ENCODE measurements at regions not wholly inside any gene's neighbourhood (a gene's known extent, or its start where the extent isn't known, plus 50 kb on each side); places are given as distances from the start of the nearest gene placed in this dataset.

DNA sequence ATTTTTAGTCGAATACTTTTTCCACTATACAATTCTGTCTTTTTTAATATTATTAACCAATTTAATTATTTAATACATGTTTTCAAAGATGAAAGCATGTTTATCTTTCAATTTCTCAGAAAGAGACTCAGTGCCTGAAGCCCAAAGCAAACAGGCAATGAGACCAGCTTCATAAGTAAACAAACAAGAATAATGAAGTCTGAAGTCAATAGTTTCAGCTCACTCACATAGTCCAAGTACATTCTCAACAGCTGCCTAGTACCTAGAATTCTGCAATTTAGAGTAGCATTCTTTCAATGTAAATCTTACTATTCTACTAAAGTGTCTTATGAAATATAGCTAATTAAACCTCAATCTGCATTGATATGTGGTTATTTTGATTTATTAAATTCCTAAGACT is 626.5 kb upstream of the NRSN1 start:
- DNase-seq, result no peak
- Mint-ChIP-seq H3K4me1 (ENCODE audit: low read depth) (no peaks in the 10 kb centered on the region), H3K4me3 (no peak overlapping the region), H3K27ac (no peak overlapping the region), H3K36me3 (ENCODE audit: low read depth) (no peaks in the 10 kb centered on the region), H3K27me3 (no peaks in the 10 kb centered on the region), H3K9me3 (no peaks in the 10 kb centered on the region)

DNA sequence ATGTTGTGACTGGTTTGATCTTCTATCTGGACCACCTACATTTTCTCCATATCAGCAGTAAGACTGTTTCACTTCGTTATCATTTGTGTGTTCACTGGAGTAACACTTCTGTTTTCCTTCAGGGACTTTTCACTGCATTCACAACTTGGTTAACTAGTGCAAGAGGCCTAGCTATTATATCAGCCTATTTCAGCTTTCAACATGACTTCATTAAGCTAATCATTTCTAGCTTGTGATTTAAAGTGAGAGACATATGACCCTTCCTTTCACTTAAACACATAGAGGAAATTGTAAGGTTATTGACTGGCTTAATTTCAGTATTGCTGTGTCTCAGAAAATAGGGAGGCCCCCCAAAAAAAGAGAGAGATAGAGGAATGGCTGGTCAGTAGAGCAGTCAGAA is 622.8 kb upstream of the NRSN1 start:
- no peaks in the 10 kb centered on the region for H3K27me3 Mint-ChIP-seq
- no peaks in the 10 kb centered on the region for H3K9me3 Mint-ChIP-seq
- H3K36me3 Mint-ChIP-seq (ENCODE audit: low read depth), result no peaks in the 10 kb centered on the region
- no peaks in the 10 kb centered on the region for H3K4me1 Mint-ChIP-seq (ENCODE audit: low read depth)
- H3K27ac Mint-ChIP-seq, result no peak overlapping the region
- no peak for DNase-seq
- H3K4me3 Mint-ChIP-seq, result no peak overlapping the region

DNA sequence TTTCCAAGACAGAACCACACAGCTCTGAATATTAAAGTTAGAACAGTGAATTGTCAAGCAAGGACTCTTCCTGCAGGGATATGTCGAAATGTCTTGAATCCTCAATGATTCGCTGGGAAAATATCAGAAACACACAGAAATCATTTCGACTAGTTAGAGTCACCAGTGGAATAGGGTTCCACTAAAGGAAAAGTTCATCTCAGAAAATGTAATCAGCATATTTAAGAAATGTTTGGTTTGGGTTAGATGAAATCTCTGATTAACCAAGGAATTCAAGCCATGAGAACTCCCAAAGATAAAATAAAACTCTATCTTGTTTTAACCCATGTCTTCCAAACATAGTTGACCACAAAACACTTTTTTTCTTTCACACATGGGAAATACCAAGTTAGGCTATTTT is 621.0 kb upstream of the NRSN1 start:
- H3K4me1 Mint-ChIP-seq (ENCODE audit: low read depth), result no peaks in the 10 kb centered on the region
- H3K27me3 Mint-ChIP-seq, result no peaks in the 10 kb centered on the region
- no peaks in the 10 kb centered on the region for H3K9me3 Mint-ChIP-seq
- H3K27ac Mint-ChIP-seq, result no peak overlapping the region
- H3K36me3 Mint-ChIP-seq (ENCODE audit: low read depth), result no peaks in the 10 kb centered on the region
- DNase-seq, result no peak
- H3K4me3 Mint-ChIP-seq, result no peak overlapping the region

DNA sequence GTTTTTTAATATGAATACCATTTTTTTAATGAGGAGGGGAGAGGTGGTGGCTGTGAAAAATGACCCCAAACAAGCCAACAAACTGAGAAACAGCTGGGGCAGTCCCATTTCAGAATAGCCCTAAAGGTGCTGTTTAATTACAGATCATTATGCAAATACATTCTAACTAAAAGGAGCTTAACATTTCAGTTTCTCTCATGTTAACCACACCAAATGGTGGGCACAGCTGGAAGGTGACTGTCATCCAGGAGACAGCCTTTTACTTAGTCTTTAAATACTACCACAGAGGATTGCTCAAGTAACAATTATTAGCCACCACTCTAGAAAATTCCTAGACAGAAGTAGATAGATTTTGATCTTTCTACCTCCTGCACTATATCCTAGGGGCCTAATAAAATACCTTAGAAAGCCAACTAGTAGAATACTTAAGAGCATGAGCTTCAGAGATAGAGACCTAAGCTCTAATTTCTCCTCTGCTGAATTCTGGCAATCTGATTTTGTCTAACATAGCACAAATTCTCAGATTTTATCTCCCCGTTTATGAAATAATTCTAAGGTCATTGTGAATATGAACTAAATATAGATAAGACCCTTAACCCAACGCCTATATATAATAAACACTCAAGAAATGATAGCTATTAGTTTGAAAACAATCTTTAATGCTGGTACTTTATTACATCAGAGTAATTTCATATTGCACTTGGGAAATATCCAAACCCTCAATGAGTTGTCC is 615.1 kb upstream of the NRSN1 start:
- Mint-ChIP-seq H3K4me1 (ENCODE audit: low read depth) (no peaks in the 10 kb centered on the region), H3K27ac (no peak overlapping the region), H3K4me3 (no peak overlapping the region), H3K27me3 (no peaks in the 10 kb centered on the region), H3K9me3 (peaks cover 2% of the 10 kb centered on the region), H3K36me3 (ENCODE audit: low read depth) (no peaks in the 10 kb centered on the region)
- DNase-seq, result no peak

GRCh38 chr6:23511817-23512216 is 614.2 kb upstream of the NRSN1 start:
- no peaks in the 10 kb centered on the region for H3K36me3 Mint-ChIP-seq (ENCODE audit: low read depth)
- peaks cover 2% of the 10 kb centered on the region for H3K9me3 Mint-ChIP-seq
- H3K4me1 Mint-ChIP-seq (ENCODE audit: low read depth), result no peaks in the 10 kb centered on the region
- no peak overlapping the region for H3K27ac Mint-ChIP-seq
- DNase-seq, result no peak
- no peaks in the 10 kb centered on the region for H3K27me3 Mint-ChIP-seq
- no peak overlapping the region for H3K4me3 Mint-ChIP-seq

DNA sequence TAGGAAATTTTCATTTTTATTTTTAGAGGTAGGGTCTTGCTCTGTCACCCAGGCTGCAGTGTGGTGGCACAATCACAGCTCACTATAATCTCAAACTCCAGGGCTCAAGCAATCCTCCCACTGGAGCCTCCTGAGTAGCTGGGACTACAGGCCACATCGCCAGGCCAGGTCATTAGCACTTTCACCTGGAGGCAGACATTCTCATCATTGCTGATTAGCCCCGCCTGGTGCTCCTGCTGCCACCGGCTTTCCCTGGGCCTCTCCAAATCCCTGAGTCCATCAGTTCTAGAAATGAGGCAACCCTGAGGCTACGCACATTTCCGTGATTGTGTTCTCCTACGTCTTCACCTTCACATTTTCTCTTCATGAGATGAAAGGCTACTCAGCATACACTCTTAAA is 607.7 kb upstream of the NRSN1 start:
- H3K27ac Mint-ChIP-seq, result no peak overlapping the region
- no peaks in the 10 kb centered on the region for H3K9me3 Mint-ChIP-seq
- H3K36me3 Mint-ChIP-seq (ENCODE audit: low read depth), result no peaks in the 10 kb centered on the region
- H3K4me3 Mint-ChIP-seq, result no peak overlapping the region
- H3K27me3 Mint-ChIP-seq, result no peaks in the 10 kb centered on the region
- H3K4me1 Mint-ChIP-seq (ENCODE audit: low read depth), result no peaks in the 10 kb centered on the region
- no peak for DNase-seq

GRCh38 chr6:23522792-23523547 is 603.0 kb upstream of the NRSN1 start:
- Mint-ChIP-seq H3K4me1 (ENCODE audit: low read depth) (no peaks in the 10 kb centered on the region), H3K9me3 (no peaks in the 10 kb centered on the region), H3K4me3 (no peak overlapping the region), H3K36me3 (ENCODE audit: low read depth) (no peaks in the 10 kb centered on the region), H3K27ac (no peak overlapping the region), H3K27me3 (no peaks in the 10 kb centered on the region)
- DNase-seq, result no peak

- no peak overlapping the region for H3K27ac Mint-ChIP-seq
- no peak for DNase-seq
These were observed 602.2 kb upstream of the NRSN1 start for GRCh38 chr6:23523771-23524170.

DNA sequence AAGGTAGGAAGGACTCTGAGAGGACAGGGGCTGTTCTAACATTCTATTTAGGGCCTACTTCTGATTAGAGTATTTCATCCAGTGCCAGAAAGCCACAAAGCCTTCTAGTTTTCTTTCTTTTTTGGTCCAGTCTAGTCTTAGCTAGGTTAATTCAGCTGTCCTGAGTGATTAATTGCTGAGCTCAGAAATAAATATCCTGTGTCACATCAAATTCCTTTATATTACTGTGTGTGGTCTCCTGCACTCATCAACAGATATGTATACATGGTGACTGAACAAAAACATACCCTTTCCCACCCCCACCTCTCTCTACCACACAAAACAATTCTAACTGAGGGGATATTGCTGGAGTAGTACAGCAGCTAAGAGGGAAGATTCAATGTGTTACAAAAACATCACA is 601.5 kb upstream of the NRSN1 start:
- Mint-ChIP-seq H3K27me3 (no peaks in the 10 kb centered on the region), H3K36me3 (ENCODE audit: low read depth) (no peaks in the 10 kb centered on the region), H3K4me1 (ENCODE audit: low read depth) (no peaks in the 10 kb centered on the region), H3K4me3 (no peak overlapping the region), H3K9me3 (no peaks in the 10 kb centered on the region), H3K27ac (no peak overlapping the region)
- no peak for DNase-seq

More at GRCh38 chr6:23523771-23524170, 602.2 kb upstream of the NRSN1 start:
- Mint-ChIP-seq H3K36me3 (ENCODE audit: low read depth) (no peaks in the 10 kb centered on the region), H3K4me1 (ENCODE audit: low read depth) (no peaks in the 10 kb centered on the region), H3K27me3 (no peaks in the 10 kb centered on the region), H3K4me3 (no peak overlapping the region), H3K9me3 (no peaks in the 10 kb centered on the region)

DNA sequence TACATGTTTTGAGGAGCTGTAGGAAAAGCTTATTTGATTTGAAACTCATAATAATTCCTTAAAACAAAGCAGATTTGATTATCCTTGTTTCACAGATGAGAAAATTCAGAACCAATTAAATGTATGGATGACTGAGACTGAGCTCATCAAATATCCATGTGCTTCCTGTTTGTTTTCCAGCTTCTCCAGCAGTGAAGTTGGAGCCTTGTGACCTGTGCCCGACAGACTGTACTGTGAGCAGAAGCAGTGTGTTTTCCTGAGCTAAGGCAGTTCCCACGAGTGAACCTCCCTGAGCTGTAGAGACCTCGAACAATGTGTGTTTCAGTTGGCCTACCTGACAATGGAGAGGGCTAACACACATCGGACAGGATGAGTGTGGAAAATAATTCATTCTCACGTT is 599.5 kb upstream of the NRSN1 start:
- no peaks in the 10 kb centered on the region for H3K27me3 Mint-ChIP-seq
- DNase-seq, result no peak
- no peaks in the 10 kb centered on the region for H3K4me1 Mint-ChIP-seq (ENCODE audit: low read depth)
- H3K27ac Mint-ChIP-seq, result no peak overlapping the region
- H3K9me3 Mint-ChIP-seq, result no peaks in the 10 kb centered on the region
- no peaks in the 10 kb centered on the region for H3K36me3 Mint-ChIP-seq (ENCODE audit: low read depth)
- no peak overlapping the region for H3K4me3 Mint-ChIP-seq

DNA sequence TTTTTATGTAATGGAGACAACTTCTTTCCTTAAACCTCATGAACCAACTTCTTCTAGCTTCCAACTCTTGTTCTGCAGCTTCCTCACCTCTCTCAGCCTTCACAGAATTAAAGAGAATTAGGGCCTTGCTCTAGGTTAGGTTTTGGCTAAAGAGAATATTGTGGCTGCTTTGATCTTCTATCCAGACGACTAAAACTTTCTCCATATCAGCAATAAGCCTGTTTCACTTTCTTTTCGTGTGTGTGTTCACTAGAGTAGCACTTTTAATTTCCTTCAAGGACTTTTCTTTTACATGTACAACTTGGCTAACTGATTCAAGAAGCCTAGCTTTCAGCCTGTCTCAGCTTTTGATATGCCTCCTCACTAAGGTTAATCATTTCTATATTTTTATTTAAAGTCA is 596.1 kb upstream of the NRSN1 start:
- H3K9me3 Mint-ChIP-seq, result no peaks in the 10 kb centered on the region
- no peaks in the 10 kb centered on the region for H3K27me3 Mint-ChIP-seq
- no peak for DNase-seq
- no peak overlapping the region for H3K27ac Mint-ChIP-seq
- no peaks in the 10 kb centered on the region for H3K4me1 Mint-ChIP-seq (ENCODE audit: low read depth)
- H3K36me3 Mint-ChIP-seq (ENCODE audit: low read depth), result no peaks in the 10 kb centered on the region
- no peak overlapping the region for H3K4me3 Mint-ChIP-seq

- no peak for DNase-seq
- Mint-ChIP-seq H3K9me3 (no peaks in the 10 kb centered on the region), H3K4me1 (ENCODE audit: low read depth) (no peaks in the 10 kb centered on the region), H3K27ac (no peak overlapping the region), H3K4me3 (no peak overlapping the region), H3K27me3 (no peaks in the 10 kb centered on the region), H3K36me3 (ENCODE audit: low read depth) (no peaks in the 10 kb centered on the region)
These were observed 594.3 kb upstream of the NRSN1 start for GRCh38 chr6:23531666-23532065.

DNA sequence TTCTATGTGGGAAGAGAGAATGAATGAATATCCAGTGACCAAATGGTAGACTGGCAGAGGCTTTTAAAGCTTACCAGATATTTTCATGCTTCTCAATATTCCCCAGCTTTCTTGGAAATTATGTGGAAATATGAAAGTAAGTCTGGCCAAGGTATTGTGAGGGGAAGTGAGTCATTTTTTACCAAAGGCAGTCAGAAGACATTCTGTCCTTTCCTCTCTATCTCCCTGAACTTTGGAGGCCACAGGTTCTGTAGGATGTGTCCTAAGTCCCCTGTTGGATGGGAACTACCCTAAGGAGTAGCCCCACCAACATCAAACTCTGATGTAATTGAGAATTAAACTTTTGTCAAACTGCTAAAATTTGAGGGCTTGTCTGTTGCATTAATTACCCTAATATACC is 593.8 kb upstream of the NRSN1 start:
- Mint-ChIP-seq H3K27ac (no peak overlapping the region), H3K4me1 (ENCODE audit: low read depth) (no peaks in the 10 kb centered on the region), H3K4me3 (no peak overlapping the region), H3K27me3 (no peaks in the 10 kb centered on the region), H3K9me3 (no peaks in the 10 kb centered on the region), H3K36me3 (ENCODE audit: low read depth) (no peaks in the 10 kb centered on the region)
- no peak for DNase-seq

DNA sequence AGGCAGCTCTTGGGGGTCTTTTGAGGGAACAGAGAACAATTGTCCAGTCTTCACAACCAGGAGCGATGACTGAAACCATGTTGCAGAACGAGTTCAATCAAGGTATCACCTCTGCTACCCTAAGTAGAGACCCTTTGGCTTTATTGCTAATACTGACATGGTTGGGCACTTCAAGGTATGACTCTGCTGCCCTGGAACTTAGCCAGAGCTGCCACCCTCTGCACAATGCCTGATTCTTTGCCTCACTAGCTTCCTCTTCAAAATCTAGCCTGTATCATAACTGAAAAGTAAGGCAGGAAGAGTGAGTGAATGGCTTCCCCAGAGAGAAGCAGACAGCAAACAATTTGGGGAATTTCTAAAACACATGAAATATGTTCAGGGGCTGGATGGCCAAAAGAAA is 592.7 kb upstream of the NRSN1 start:
- Mint-ChIP-seq H3K9me3 (peaks cover 3% of the 10 kb centered on the region), H3K36me3 (ENCODE audit: low read depth) (no peaks in the 10 kb centered on the region), H3K27ac (no peak overlapping the region), H3K4me1 (ENCODE audit: low read depth) (no peaks in the 10 kb centered on the region), H3K27me3 (no peaks in the 10 kb centered on the region), H3K4me3 (no peak overlapping the region)
- DNase-seq, result no peak

GRCh38 chr6:23533944-23534343 is 592.1 kb upstream of the NRSN1 start:
- H3K27me3 Mint-ChIP-seq, result no peaks in the 10 kb centered on the region
- no peak overlapping the region for H3K27ac Mint-ChIP-seq
- no peak overlapping the region for H3K4me3 Mint-ChIP-seq
- H3K36me3 Mint-ChIP-seq (ENCODE audit: low read depth), result no peaks in the 10 kb centered on the region
- no peaks in the 10 kb centered on the region for H3K4me1 Mint-ChIP-seq (ENCODE audit: low read depth)
- peaks cover 3% of the 10 kb centered on the region for H3K9me3 Mint-ChIP-seq
- no peak for DNase-seq
